ENCODE measurements at regions not wholly inside any gene's neighbourhood (a gene's known extent, or its start where the extent isn't known, plus 50 kb on each side); places are given as distances from the start of the nearest gene placed in this dataset.
"Not testable (repeated sequence)": the region's sequence is repeated elsewhere in the genome, so short reads cannot be mapped to it uniquely, and the experiment has no call there.

DNA sequence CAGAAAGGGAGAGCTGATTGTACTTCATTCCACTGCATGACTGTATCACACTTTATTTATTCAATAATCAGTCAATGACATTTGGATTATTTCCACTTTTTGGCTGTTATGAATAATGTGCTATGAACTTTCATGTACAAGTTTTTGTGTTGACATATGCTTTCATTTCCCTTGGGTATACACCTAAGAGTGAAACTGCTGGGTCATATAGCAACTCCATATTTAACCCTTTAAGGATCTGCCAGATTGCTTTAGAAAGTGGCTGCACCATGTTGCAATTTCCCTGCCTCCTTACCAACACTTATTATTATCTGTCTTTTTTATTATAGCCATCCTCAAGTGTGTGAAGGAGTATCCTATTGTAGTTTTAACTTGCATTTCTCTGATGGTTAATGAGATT, 108.8 kb upstream of the KCNK1 start:
- H3K27ac Mint-ChIP-seq: no peak overlapping the region
- H3K36me3 Mint-ChIP-seq: no peaks in the 10 kb centered on the region
- no peak overlapping the region for H3K4me3 Mint-ChIP-seq
- H3K4me1 Mint-ChIP-seq (ENCODE audit: unreplicated experiment): no peaks in the 10 kb centered on the region
- H3K27me3 Mint-ChIP-seq: peaks cover 18% of the 10 kb centered on the region
- TF ChIP-seq, protein P1, sequence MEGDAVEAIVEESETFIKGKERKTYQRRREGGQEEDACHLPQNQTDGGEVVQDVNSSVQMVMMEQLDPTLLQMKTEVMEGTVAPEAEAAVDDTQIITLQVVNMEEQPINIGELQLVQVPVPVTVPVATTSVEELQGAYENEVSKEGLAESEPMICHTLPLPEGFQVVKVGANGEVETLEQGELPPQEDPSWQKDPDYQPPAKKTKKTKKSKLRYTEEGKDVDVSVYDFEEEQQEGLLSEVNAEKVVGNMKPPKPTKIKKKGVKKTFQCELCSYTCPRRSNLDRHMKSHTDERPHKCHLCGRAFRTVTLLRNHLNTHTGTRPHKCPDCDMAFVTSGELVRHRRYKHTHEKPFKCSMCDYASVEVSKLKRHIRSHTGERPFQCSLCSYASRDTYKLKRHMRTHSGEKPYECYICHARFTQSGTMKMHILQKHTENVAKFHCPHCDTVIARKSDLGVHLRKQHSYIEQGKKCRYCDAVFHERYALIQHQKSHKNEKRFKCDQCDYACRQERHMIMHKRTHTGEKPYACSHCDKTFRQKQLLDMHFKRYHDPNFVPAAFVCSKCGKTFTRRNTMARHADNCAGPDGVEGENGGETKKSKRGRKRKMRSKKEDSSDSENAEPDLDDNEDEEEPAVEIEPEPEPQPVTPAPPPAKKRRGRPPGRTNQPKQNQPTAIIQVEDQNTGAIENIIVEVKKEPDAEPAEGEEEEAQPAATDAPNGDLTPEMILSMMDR (conservative IDR thresholded peaks at IDR 0.05): no peak
- H3K9me3 Mint-ChIP-seq: peaks cover 6% of the 10 kb centered on the region
- no peak for DNase-seq (ENCODE audit: extremely low spot score, unreplicated experiment)

DNA sequence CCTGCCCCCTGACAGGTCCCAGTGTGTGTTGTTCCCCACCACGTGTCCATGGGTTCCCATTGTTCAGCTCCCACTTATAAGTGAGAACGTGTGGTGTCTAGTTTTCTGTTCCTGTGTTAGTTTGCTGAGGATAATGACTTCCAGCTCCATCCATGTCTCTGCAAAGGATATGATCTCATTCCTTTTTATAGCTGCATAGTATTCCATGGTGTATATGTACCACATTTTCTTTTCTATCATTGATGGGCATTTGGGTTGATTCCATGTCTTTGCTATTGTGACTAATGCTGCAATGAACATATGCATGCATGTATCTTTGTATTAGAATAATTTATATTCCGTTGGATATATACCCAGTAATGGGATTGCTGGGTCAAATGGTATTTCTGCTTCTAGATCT, 108.0 kb upstream of the KCNK1 start:
- not testable (repeated sequence) for H3K4me3 Mint-ChIP-seq; H3K36me3 Mint-ChIP-seq; H3K9me3 Mint-ChIP-seq; DNase-seq (ENCODE audit: extremely low spot score, unreplicated experiment); H3K27ac Mint-ChIP-seq; H3K4me1 Mint-ChIP-seq (ENCODE audit: unreplicated experiment)
- H3K27me3 Mint-ChIP-seq: peaks cover 17% of the 10 kb centered on the region

DNA sequence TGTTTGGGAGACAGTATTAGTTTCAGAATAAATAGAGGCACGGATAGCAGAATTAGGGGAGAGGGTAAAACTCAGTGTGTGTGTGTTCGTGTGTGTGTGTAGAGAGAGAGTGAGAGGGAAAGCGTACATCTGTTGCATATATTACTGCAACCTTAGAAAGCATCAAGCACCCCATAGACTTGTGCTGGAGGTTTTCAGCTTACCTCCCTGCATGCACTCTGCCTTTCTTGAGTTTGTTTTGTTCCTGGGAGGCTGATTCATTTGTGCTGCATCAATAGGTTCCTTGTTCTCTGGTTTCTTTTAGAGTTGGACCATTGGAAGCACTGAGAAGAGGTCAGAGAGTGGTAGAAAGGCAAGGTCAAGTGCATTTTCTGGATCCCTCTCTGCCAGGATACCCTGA, 104.4 kb upstream of the KCNK1 start:
- Mint-ChIP-seq H3K27me3 (peaks cover 16% of the 10 kb centered on the region), H3K27ac (no peak overlapping the region), H3K36me3 (no peaks in the 10 kb centered on the region), H3K4me3 (no peak overlapping the region), H3K4me1 (ENCODE audit: unreplicated experiment) (no peaks in the 10 kb centered on the region), H3K9me3 (peaks cover 6% of the 10 kb centered on the region)
- no peak for DNase-seq (ENCODE audit: extremely low spot score, unreplicated experiment)
- TF ChIP-seq, protein P1 (conservative IDR thresholded peaks at IDR 0.05): no peak

DNA sequence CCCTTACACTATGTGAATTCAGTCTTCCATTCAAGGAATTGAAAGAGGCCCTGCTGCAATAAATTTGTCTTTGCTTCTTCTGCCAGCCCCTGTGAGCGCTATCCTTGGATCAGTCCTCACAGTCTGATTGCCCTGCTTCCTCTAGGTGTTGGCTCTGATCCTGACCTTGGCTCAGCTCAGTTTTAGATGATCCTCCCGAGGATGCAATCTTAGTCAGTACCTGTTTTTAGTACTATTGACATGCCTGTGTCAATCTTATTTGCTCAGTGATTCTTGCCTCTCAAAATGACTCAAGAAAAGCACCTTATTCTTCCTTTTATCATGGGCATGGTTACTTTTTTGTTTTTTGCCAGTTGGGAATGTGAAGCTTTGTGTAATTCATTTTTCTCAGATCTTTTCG, 101.4 kb upstream of the KCNK1 start:
- Mint-ChIP-seq H3K9me3 (no peaks in the 10 kb centered on the region), H3K4me3 (no peak overlapping the region), H3K27me3 (peaks cover 15% of the 10 kb centered on the region), H3K27ac (no peak overlapping the region), H3K36me3 (no peaks in the 10 kb centered on the region), H3K4me1 (ENCODE audit: unreplicated experiment) (no peaks in the 10 kb centered on the region)
- TF ChIP-seq, protein P1 (conservative IDR thresholded peaks at IDR 0.05): no peak
- no peak for DNase-seq (ENCODE audit: extremely low spot score, unreplicated experiment)

DNA sequence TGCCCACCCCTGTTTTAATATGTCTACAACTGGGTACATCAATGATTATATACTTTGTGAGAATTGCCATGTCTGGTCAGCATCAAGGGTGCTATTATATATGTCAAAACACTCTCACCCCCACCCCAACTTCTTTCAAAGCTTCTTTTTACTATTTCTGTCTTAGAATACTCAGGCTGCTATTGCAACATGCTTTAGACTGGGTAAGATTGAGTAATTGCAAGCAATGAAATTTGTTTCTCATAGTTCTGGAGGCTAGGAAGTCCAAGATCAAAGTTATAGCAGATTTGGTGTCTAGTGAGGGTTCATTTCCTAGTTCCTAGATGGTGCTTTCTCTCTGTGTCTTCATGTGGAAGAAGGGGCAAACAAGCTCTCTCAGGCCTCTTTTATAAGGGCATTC, 100.5 kb upstream of the KCNK1 start:
- H3K4me1 Mint-ChIP-seq (ENCODE audit: unreplicated experiment): no peaks in the 10 kb centered on the region
- H3K27me3 Mint-ChIP-seq: peaks cover 13% of the 10 kb centered on the region
- H3K36me3 Mint-ChIP-seq: no peaks in the 10 kb centered on the region
- TF ChIP-seq, protein P1 (conservative IDR thresholded peaks at IDR 0.05): no peak
- no peak for DNase-seq (ENCODE audit: extremely low spot score, unreplicated experiment)
- no peak overlapping the region for H3K27ac Mint-ChIP-seq
- H3K9me3 Mint-ChIP-seq: no peaks in the 10 kb centered on the region
- H3K4me3 Mint-ChIP-seq: no peak overlapping the region

DNA sequence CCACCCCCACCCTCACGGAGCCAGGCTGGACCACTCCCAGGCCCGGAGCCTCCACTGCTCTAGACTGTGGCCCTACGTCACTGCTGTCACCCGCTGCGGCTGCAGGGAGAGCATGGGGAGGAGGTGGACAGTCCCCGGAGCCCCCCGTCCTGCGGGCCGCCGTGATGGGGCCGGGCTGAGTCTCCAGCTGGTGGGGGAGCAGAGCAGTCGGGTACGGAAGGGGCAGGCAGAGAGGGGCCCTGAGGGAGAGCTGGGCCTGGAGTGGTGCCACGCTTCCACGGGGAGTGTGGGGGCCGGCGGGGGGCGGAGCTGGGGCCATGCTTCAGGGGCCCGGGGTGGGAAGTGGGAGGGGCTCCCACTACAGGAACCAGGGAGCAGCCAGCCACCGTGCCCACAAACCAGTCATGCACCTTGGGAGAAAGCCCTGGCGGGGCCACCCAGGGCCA, 98.9 kb upstream of the KCNK1 start:
- Mint-ChIP-seq H3K27me3 (peaks cover 7% of the 10 kb centered on the region), H3K9me3 (no peaks in the 10 kb centered on the region), H3K27ac (no peak overlapping the region), H3K36me3 (no peaks in the 10 kb centered on the region), H3K4me3 (no peak overlapping the region), H3K4me1 (ENCODE audit: unreplicated experiment) (peaks cover 5% of the 10 kb centered on the region)
- TF ChIP-seq, protein P1 (conservative IDR thresholded peaks at IDR 0.05): no peak
- no peak for DNase-seq (ENCODE audit: extremely low spot score, unreplicated experiment)
